C4-2B (cell line): ENCODE measurements at regions not wholly inside any gene's neighbourhood (a gene's known extent, or its start where the extent isn't known, plus 50 kb on each side); places are given as distances from the start of the nearest gene placed in this dataset.
"Not testable (repeated sequence)": the region's sequence is repeated elsewhere in the genome, so short reads cannot be mapped to it uniquely, and the experiment has no call there.

Source experiments
- H3K27ac ChIP-seq: fragments of 450-650 bp; 2 replicates; pipeline ENCODE4 v1.5.1; 2017
- CTCF ChIP-seq: fragments of 450-650 bp; conservative IDR thresholded peaks from 2 replicates; pipeline ENCODE4 v1.5.1; 2017; ENCODE audit warnings: mild to moderate bottlenecking
- ZFX ChIP-seq: fragments of 450-650 bp; IDR thresholded peaks from 2 replicates; pipeline ENCODE4 v1.6.1; 2017

DNA sequence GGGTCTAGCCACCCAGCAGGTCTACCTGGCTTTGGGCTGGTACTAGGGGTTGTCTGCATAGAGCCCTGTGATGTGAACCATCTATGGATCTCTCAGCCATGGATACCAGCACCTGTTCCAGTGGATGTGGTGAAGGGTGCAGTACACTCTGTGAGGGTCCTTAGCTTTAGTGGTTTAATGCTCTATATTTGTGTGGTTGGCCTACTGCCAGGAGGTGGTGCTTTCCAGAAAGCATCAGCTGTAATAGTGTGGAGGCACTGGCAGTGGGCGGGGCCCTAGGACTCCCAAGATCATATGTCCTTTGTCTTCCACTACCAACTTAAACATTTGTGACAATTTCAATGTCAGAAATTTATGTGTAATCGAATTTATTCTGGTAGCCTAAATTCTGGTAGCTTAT lies 1065.1 kb downstream of the RPIA start:
- not testable (repeated sequence) for H3K27ac ChIP-seq

GRCh38 chr2:89758332-89759026 lies 1067.0 kb downstream of the RPIA start:
- H3K27ac ChIP-seq: not testable (repeated sequence)

DNA sequence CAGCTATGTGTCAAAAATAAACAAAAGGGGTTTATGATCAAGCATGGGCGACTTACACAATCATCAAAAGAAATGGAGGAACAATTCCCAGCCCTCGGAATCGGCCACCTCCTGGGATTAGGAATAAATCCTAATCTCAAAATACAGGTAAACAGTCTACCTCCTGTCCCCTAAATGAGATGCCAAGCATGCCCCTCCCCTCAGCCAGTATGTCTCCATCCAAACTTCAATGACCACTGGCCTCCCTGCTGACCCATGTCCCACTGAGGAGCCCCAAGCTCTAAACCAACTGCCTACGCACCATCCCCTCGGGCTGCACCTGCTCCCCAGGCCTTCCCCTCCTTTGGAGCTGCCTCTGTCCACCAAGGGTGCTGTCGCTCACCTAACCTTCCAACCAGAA lies 1069.3 kb downstream of the RPIA start:
- H3K27ac ChIP-seq: not testable (repeated sequence)

GRCh38 chr2:89761171-89761570 lies 1069.7 kb downstream of the RPIA start:
- not testable (repeated sequence) for H3K27ac ChIP-seq

GRCh38 chr2:89761863-89762262 lies 1070.4 kb downstream of the RPIA start:
- H3K27ac ChIP-seq: not testable (repeated sequence)

GRCh38 chr2:89762461-89763253 lies 1071.2 kb downstream of the RPIA start:
- not testable (repeated sequence) for H3K27ac ChIP-seq

DNA sequence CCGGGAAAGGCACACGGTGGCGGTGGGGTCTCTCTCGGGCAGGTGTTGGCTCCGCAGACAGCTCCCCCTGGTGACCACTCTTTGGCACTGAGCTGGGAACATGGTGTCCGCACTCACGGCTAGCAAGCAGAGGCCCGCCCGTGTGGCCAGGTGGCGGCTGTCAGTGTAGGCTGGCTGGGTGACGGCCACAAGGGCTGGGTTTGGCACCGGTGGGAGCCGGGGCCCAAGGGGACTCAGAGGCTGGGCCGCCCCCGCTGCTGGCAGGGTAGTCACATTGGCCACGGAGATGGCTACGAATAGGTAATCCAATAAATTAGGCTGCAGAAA lies 1071.7 kb downstream of the RPIA start:
- TF ChIP-seq ZFX (no peak), CTCF (peak; percentile 32)

DNA sequence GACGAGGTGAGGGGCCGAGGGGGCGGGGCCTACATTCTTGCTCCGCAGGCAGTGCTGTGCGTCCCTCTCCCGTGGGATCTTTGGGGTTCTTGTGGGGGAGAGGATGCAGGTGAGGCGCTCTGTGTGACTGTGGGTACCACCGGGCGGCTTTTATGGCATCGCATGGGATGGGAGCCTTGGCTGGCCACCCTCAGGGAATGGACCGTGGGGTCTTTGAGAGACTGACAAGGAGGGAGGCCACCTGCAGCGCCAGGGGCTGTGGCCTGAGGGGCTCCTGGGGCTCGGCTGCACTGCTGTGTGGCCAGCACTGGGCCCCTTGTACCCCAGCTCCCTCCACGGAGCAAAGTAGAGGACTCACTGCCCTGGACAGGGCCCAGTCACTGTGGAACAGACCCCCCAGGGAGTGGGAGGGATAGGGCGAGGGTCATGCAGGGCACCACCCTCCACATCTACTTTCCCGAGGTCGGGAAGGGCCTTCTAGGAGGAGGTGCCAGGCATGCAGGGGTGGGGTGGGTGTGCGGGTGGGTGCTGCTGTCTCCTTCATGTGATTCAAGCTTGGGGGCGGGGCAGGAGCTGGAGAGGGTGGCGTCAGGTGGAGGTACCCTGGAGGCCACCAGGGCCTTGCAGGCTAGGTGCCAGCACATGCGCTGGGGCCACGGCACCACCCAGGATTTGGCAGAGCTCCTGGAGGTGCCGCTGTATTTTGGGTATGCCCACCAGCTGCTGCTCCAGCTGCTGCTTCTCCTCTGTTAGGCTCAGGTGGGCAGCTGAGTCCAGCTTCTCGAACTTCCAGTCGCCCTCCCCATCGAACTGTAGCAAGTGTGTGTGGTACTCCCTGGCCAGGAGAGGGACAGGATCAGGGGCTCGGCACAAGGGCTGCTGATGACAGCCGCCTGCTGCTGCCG lies 1072.4 kb downstream of the RPIA start:
- no peak for TF ChIP-seq CTCF
- no peak for TF ChIP-seq ZFX
- no peak overlapping the region for H3K27ac ChIP-seq

More for the DNA sequence above, 1071.7 kb downstream of the RPIA start:
- no peak overlapping the region for H3K27ac ChIP-seq

DNA sequence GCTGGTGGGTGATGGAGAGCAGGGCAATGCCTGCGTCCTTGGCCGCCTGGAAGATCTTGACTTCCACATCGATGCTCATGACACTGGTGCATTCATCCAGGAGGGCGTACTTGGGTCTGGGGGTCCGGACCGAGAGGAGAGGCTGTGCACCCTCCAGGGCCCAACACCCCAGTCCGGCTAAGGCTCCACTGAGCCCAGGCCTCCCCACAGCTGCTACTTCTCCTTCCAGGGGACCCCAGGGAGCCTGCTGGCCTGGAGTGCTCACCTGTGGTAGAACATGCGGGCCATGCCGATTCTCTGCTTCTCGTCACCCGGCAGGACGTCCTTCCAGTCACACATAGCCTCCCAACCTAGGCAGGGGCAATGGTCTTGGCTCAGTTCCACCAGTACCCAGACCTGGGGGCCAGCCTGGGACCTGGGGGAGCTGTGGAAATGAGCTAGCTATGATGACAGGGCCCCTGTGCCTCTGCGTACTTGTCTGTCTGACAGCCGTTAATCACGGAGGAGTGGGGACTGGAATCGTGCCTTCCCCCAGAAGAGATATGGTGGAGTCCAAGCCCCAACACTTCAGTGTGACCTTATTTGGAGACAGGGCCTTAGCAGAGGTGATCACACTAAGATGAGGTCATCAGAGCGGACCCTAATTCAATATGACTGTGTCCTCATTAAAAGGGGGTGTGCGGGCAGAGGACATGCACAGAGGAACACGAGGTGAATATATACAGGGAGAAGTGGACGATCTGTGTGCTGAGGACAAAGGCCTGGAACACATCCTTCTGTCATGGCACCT lies 1073.3 kb downstream of the RPIA start:
- not testable (repeated sequence) for H3K27ac ChIP-seq

GRCh38 chr2:89765361-89765718 lies 1073.9 kb downstream of the RPIA start:
- H3K27ac ChIP-seq: not testable (repeated sequence)

- not testable (repeated sequence) for H3K27ac ChIP-seq
Observed at GRCh38 chr2:89766141-89766990, 1074.9 kb downstream of the RPIA start.

DNA sequence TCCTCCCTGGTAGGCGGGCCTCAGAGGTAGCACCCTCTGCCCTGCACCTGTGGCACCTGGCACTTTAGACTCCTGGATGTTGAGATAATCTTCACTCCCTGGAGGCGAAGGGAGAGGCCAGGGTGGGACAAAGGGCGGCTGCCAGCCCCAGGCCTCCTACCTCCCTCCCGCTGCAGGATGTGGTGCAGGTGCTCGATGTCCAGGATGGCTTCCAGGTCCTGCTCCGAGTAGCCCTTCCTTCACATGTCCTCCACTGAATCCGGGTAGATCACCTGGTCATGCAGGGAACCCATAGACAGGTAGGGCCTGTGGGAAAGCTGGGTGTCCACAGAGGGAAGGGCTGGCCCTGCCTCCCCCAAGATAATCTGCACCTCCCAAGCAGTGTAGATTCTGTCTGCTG lies 1075.6 kb downstream of the RPIA start:
- not testable (repeated sequence) for H3K27ac ChIP-seq
